Vagina (tissue), 2 donors: ENCODE measurements at regions not wholly inside any gene's neighbourhood (a gene's known extent, or its start where the extent isn't known, plus 50 kb on each side); places are given as distances from the start of the nearest gene placed in this dataset.

Experiments used
- DNase-seq, 2 donors: peaks; one replicate each; pipeline ENCODE4 v3.0.0-alpha.2; 2017; ENCODE audit errors: extremely low spot score in 2 of 2
- H3K27ac ChIP-seq: fragments of 200-600 bp; sonication (generic); one replicate; pipeline ENCODE4 v1.5.1; 2019
- H3K27me3 ChIP-seq: fragments of 200-600 bp; sonication (generic); one replicate; pipeline ENCODE4 v1.5.1; 2019
- H3K36me3 ChIP-seq, 2 donors: fragments of 200-600 bp; sonication (generic); one replicate each; pipeline ENCODE4 v1.5.1; 2017 to 2019
- H3K4me1 ChIP-seq: fragments of 200-600 bp; sonication (generic); one replicate; pipeline ENCODE4 v1.5.1; 2019
- H3K4me3 ChIP-seq, 2 donors: fragments of 200-600 bp; sonication (generic); 1 replicate in 1 of 2; 2 replicates in 1 of 2; pipeline ENCODE4 v1.5.1; 2016 to 2019
- H3K9me3 ChIP-seq: fragments of 200-600 bp; sonication (generic); one replicate; pipeline ENCODE4 v1.5.1; 2019
- CTCF ChIP-seq, 3 experiments: fragments of 450-650 bp in 2 of 3; fragments of 200-600 bp in 1 of 3; sonication (generic) in 1 of 3; IDR thresholded peaks; one replicate each; pipeline ENCODE4 v1.5.1; 2017 to 2019; ENCODE audit warnings: antibody characterized with exemption in 3 of 3, mild to moderate bottlenecking in 2 of 3, moderate library complexity in 2 of 3
- POLR2A ChIP-seq, 2 donors: fragments of 450-650 bp; IDR thresholded peaks; one replicate each; pipeline ENCODE4 v1.6.1; 2017; ENCODE audit warnings: antibody characterized with exemption in 2 of 2, mild to moderate bottlenecking in 2 of 2, moderate library complexity in 2 of 2
- POLR2AphosphoS5 ChIP-seq, 2 donors: sonication (generic); formaldehyde crosslinking; IDR thresholded peaks; one replicate each; pipeline ENCODE4 v1.9.0; 2017; ENCODE audit warnings: antibody characterized with exemption in 2 of 2, mild to moderate bottlenecking in 2 of 2, low read depth in 1 of 2; ENCODE audit not compliant: insufficient read depth in 1 of 2
- intact Hi-C: fragments of 100-400 bp; cut with DNase I; formaldehyde crosslinking; loops from one replicate; pipeline ENCODE4 v1.15.1; 2023

- no peak overlapping the region for H3K27ac ChIP-seq
- H3K4me3 ChIP-seq: no peak overlapping the region
- H3K36me3 ChIP-seq: no peaks in the 10 kb centered on the region
- DNase-seq: no peak
- H3K4me1 ChIP-seq: peaks cover 26% of the 10 kb centered on the region
- TF ChIP-seq CTCF (IDR thresholded peaks at IDR 0.05) (no peak), POLR2A (IDR thresholded peaks at IDR 0.05) (no peak), POLR2AphosphoS5 (IDR thresholded peaks at IDR 0.05; ENCODE audit: insufficient read depth in 1 of 2, low read depth in 1 of 2) (no peak)
- H3K27me3 ChIP-seq: no peaks in the 10 kb centered on the region
- intact Hi-C loops: no loop called here
- H3K9me3 ChIP-seq: no peaks in the 10 kb centered on the region
These were observed 130.4 kb upstream of the ADAMTS9 start for GRCh38 chr3:64818196-64818595.

- Histone ChIP-seq H3K27ac (peak overlapping the region; percentile 4), H3K27me3 (no peaks in the 10 kb centered on the region), H3K4me3 (no peak overlapping the region), H3K9me3 (no peaks in the 10 kb centered on the region), H3K36me3 (no peaks in the 10 kb centered on the region), H3K4me1 (peaks cover 26% of the 10 kb centered on the region)
- intact Hi-C loops: no loop called here
- DNase-seq: no peak
- no peak for TF ChIP-seq POLR2A (IDR thresholded peaks at IDR 0.05)
- no peak for TF ChIP-seq CTCF (IDR thresholded peaks at IDR 0.05)
- no peak for TF ChIP-seq POLR2AphosphoS5 (IDR thresholded peaks at IDR 0.05; ENCODE audit: insufficient read depth in 1 of 2, low read depth in 1 of 2)
These were observed 128.6 kb upstream of the ADAMTS9 start for GRCh38 chr3:64816355-64816754.

GRCh38 chr3:64815789-64816188 lies 128.0 kb upstream of the ADAMTS9 start:
- no peaks in the 10 kb centered on the region for H3K27me3 ChIP-seq
- intact Hi-C loops: no loop called here
- no peaks in the 10 kb centered on the region for H3K9me3 ChIP-seq
- peak overlapping the region; percentile 4 for H3K27ac ChIP-seq
- H3K36me3 ChIP-seq: no peaks in the 10 kb centered on the region
- no peak for DNase-seq
- H3K4me3 ChIP-seq: no peak overlapping the region
- peaks cover 26% of the 10 kb centered on the region for H3K4me1 ChIP-seq
- TF ChIP-seq POLR2AphosphoS5 (IDR thresholded peaks at IDR 0.05; ENCODE audit: insufficient read depth in 1 of 2, low read depth in 1 of 2) (no peak), POLR2A (IDR thresholded peaks at IDR 0.05) (no peak), CTCF (IDR thresholded peaks at IDR 0.05) (no peak)

GRCh38 chr3:64815195-64815631 lies 127.4 kb upstream of the ADAMTS9 start:
- peak overlapping the region; percentile 33 for H3K27ac ChIP-seq
- H3K4me3 ChIP-seq: no peak overlapping the region
- H3K4me1 ChIP-seq: peaks cover 26% of the 10 kb centered on the region
- H3K27me3 ChIP-seq: no peaks in the 10 kb centered on the region
- no peak for DNase-seq
- TF ChIP-seq POLR2A (IDR thresholded peaks at IDR 0.05): no peak
- TF ChIP-seq POLR2AphosphoS5 (IDR thresholded peaks at IDR 0.05; ENCODE audit: insufficient read depth in 1 of 2, low read depth in 1 of 2): peak in 1 of 2 donors; percentile 20
- no peaks in the 10 kb centered on the region for H3K36me3 ChIP-seq
- no peaks in the 10 kb centered on the region for H3K9me3 ChIP-seq
- intact Hi-C loops: no loop called here

GRCh38 chr3:64814351-64814750 lies 126.6 kb upstream of the ADAMTS9 start:
- Histone ChIP-seq H3K27me3 (no peaks in the 10 kb centered on the region), H3K4me3 (no peak overlapping the region), H3K27ac (peak overlapping the region; percentile 33), H3K4me1 (peaks cover 26% of the 10 kb centered on the region), H3K9me3 (no peaks in the 10 kb centered on the region), H3K36me3 (no peaks in the 10 kb centered on the region)
- intact Hi-C loops: no loop called here
- no peak for DNase-seq
- TF ChIP-seq CTCF (IDR thresholded peaks at IDR 0.05): no peak
- TF ChIP-seq POLR2AphosphoS5 (IDR thresholded peaks at IDR 0.05; ENCODE audit: insufficient read depth in 1 of 2, low read depth in 1 of 2): no peak
- TF ChIP-seq POLR2A (IDR thresholded peaks at IDR 0.05): no peak
